ENCODE measurements at regions not wholly inside any gene's neighbourhood (a gene's known extent, or its start where the extent isn't known, plus 50 kb on each side); places are given as distances from the start of the nearest gene placed in this dataset.
"Not testable (repeated sequence)": the region's sequence is repeated elsewhere in the genome, so short reads cannot be mapped to it uniquely, and the experiment has no call there.

- no peak for TF ChIP-seq ZFP41 (tag by site-specific recombination; IDR thresholded peaks at IDR 0.05; ENCODE audit: borderline replicate concordance)
- TF ChIP-seq ZNF394 (tag by site-specific recombination; IDR thresholded peaks at IDR 0.05; ENCODE audit: borderline replicate concordance), result no peak
- no peak for TF ChIP-seq ZNF155 (tag by site-specific recombination; IDR thresholded peaks at IDR 0.05)
- no peak for TF ChIP-seq ZNF292 (tag by site-specific recombination; IDR thresholded peaks at IDR 0.05; ENCODE audit: borderline replicate concordance, low read depth)
- TF ChIP-seq ZNF561 (tag by site-specific recombination; IDR thresholded peaks at IDR 0.05; ENCODE audit: borderline replicate concordance), result no peak
- no peak for TF ChIP-seq ZNF571 (tag by site-specific recombination; IDR thresholded peaks at IDR 0.05)
- no peak for TF ChIP-seq ZNF391 (tag by site-specific recombination; IDR thresholded peaks at IDR 0.05; ENCODE audit: borderline replicate concordance, low read depth)
- TF ChIP-seq ZNF660 (tag by site-specific recombination; IDR thresholded peaks at IDR 0.05), result no peak
- no peak for TF ChIP-seq PATZ1 (tag by site-specific recombination; IDR thresholded peaks at IDR 0.05)
Observed at GRCh38 chr22:49454726-49455125, 372.9 kb downstream of the BRD1 start (continued).

- CTCF ChIA-PET, result no interaction called here
- H3K27ac ChIP-seq (ENCODE audit: extremely low read depth, low read depth, low read length), result no peak overlapping the region
- TF ChIP-seq ZNF488 (tag by site-specific recombination; IDR thresholded peaks at IDR 0.05), result no peak
- no peak for TF ChIP-seq ZNF558 (tag by site-specific recombination; IDR thresholded peaks at IDR 0.05)
- H3K36me3 ChIP-seq (ENCODE audit: control insufficient read depth in 2 of 2, insufficient read depth in 1 of 2, low read length in 2 of 2), result no peaks in the 10 kb centered on the region
- POLR2A ChIA-PET, result no interaction called here
- H3K9me3 ChIP-seq (ENCODE audit: control insufficient read depth, insufficient read depth, low read depth, low read length), result no peaks in the 10 kb centered on the region
- peaks cover 7% of the 10 kb centered on the region; the same call in 1 of the 2 replicates for H3K4me1 ChIP-seq (ENCODE audit: control insufficient read depth, insufficient read depth, low read length)
- H3K4me3 ChIP-seq (ENCODE audit: low read depth, low read length), result no peak overlapping the region
Observed at GRCh38 chr22:49453771-49454170, 373.9 kb downstream of the BRD1 start.

GRCh38 chr22:49453019-49453418 is 374.7 kb downstream of the BRD1 start:
- H3K9me3 ChIP-seq (ENCODE audit: control insufficient read depth, insufficient read depth, low read depth, low read length); POLR2A ChIA-PET: not testable (repeated sequence)

GRCh38 chr22:49452362-49452946 is 375.2 kb downstream of the BRD1 start:
- CTCF ChIA-PET, result no interaction called here
- no peaks in the 10 kb centered on the region for H3K36me3 ChIP-seq (ENCODE audit: control insufficient read depth in 2 of 2, insufficient read depth in 1 of 2, low read length in 2 of 2)
- no peak overlapping the region for H3K27ac ChIP-seq (ENCODE audit: extremely low read depth, low read depth, low read length)
- POLR2A ChIA-PET, result no interaction called here
- H3K4me3 ChIP-seq (ENCODE audit: low read depth, low read length), result no peak overlapping the region
- H3K4me1 ChIP-seq (ENCODE audit: control insufficient read depth, insufficient read depth, low read length), result peaks cover 7% of the 10 kb centered on the region; the same call in 1 of the 2 replicates
- no peaks in the 10 kb centered on the region for H3K9me3 ChIP-seq (ENCODE audit: control insufficient read depth, insufficient read depth, low read depth, low read length)
- no peak; the same call in 1 of the 2 replicates for TF ChIP-seq ZNF785 (tag by site-specific recombination; IDR thresholded peaks at IDR 0.05)
- 0 out of 2 replicates have a peak, but pooled peaks have one; percentile 15 for TF ChIP-seq ZNF514 (tag by site-specific recombination; IDR thresholded peaks at IDR 0.05)
- no peak for TF ChIP-seq GFI1B (tag by site-specific recombination; IDR thresholded peaks at IDR 0.05)
- TF ChIP-seq ZNF121 (tag by site-specific recombination; IDR thresholded peaks at IDR 0.05), result no peak
- TF ChIP-seq ZNF157 (tag by site-specific recombination; IDR thresholded peaks at IDR 0.05), result no peak
- TF ChIP-seq ZBTB44 (tag by site-specific recombination; IDR thresholded peaks at IDR 0.05), result no peak
- TF ChIP-seq GLI4 (tag by site-specific recombination; IDR thresholded peaks at IDR 0.05), result no peak
- no peak for TF ChIP-seq ZNF280C (tag by site-specific recombination; IDR thresholded peaks at IDR 0.05)
- TF ChIP-seq ZBTB1 (tag by site-specific recombination; IDR thresholded peaks at IDR 0.05), result no peak
- TF ChIP-seq PBX3 (CRISPR knock-in tag; IDR thresholded peaks at IDR 0.05), result no peak
- peak; percentile 92 for TF ChIP-seq ZNF366 (tag by site-specific recombination; conservative IDR thresholded peaks at IDR 0.05)

More at GRCh38 chr22:49453019-49453418, 374.7 kb downstream of the BRD1 start:
- CTCF ChIA-PET; H3K4me1 ChIP-seq (ENCODE audit: control insufficient read depth, insufficient read depth, low read length); H3K27ac ChIP-seq (ENCODE audit: extremely low read depth, low read depth, low read length); H3K36me3 ChIP-seq (ENCODE audit: control insufficient read depth in 2 of 2, insufficient read depth in 1 of 2, low read length in 2 of 2); H3K4me3 ChIP-seq (ENCODE audit: low read depth, low read length): not testable (repeated sequence)
- TF ChIP-seq ZFHX2 (tag by site-specific recombination; conservative IDR thresholded peaks at IDR 0.05), result peak; percentile 92
- TF ChIP-seq EGR2 (tag by site-specific recombination; IDR thresholded peaks at IDR 0.05; ENCODE audit: low read depth), result peak; percentile 99
